SK-N-SH (cell line): ENCODE measurements at regions not wholly inside any gene's neighbourhood (a gene's known extent, or its start where the extent isn't known, plus 50 kb on each side); places are given as distances from the start of the nearest gene placed in this dataset.

Source experiments
- CTCF ChIA-PET: fragments of 300-600, 350-600 bp; formaldehyde crosslinking; extraction: SDS; loops from one replicate; lab custom pipeline; 2021; lab: Yijun Ruan, JAX
- POLR2A ChIA-PET: fragments of 350-600 bp; sonication (Branson Sonifier 250); formaldehyde crosslinking; extraction: SDS; loops from one replicate; lab custom pipeline; 2020; ENCODE audit warnings: antibody characterized with exemption, inconsistent platforms; lab: Yijun Ruan, JAX
- DNase-seq: peaks from one replicate; pipeline ENCODE4 v3.0.0; 2012
- H2AFZ ChIP-seq: fragments of 200-600 bp; sonication (generic); 2 replicates; pipeline ENCODE4 v1.8.1; 2016; ENCODE audit warnings: antibody characterized with exemption, mild to moderate bottlenecking, low read depth
- H3F3A ChIP-seq: fragments of 200-600 bp; sonication (generic); replicated peaks from 2 replicates; pipeline ENCODE3; 2016; ENCODE audit warnings: antibody characterized with exemption, mild to moderate bottlenecking; ENCODE audit not compliant: insufficient read depth
- H3K27ac ChIP-seq, 2 experiments: fragments of 200-500 bp in 1 of 2; fragments of 200-600 bp in 1 of 2; sonication (Bioruptor generic) in 1 of 2; sonication (generic), shearing (Covaris generic) in 1 of 2; 2 replicates each; pipeline versions ENCODE4 v1.5.1 to v1.6.1; 2014 to 2016; ENCODE audit warnings: low read depth in 2 of 2, inconsistent platforms in 1 of 2, low read length in 1 of 2, mild to moderate bottlenecking in 1 of 2, mixed read lengths in 1 of 2
- H3K27me3 ChIP-seq: fragments of 200-600 bp; sonication (generic), shearing (Covaris generic); 2 replicates; pipeline ENCODE4 v1.6.1; 2016; ENCODE audit warnings: mixed run types; ENCODE audit not compliant: insufficient read depth
- H3K36me3 ChIP-seq, 2 experiments: fragments of 200-500 bp in 1 of 2; fragments of 200-600 bp in 1 of 2; sonication (Bioruptor generic) in 1 of 2; sonication (generic) in 1 of 2; replicated peaks in 1 of 2; 2 replicates each; pipeline versions ENCODE3 to v1.5.1; 2014 to 2016; ENCODE audit warnings: low read length in 1 of 2, mild to moderate bottlenecking in 1 of 2; ENCODE audit not compliant: insufficient read depth in 2 of 2, control insufficient read depth in 1 of 2
- H3K4me1 ChIP-seq, 2 experiments: fragments of 200-500 bp in 1 of 2; fragments of 200-600 bp in 1 of 2; sonication (Bioruptor generic) in 1 of 2; sonication (generic), shearing (Covaris generic) in 1 of 2; 2 replicates each; pipeline versions ENCODE4 v1.5.1 to v1.6.1; 2014 to 2016; ENCODE audit warnings: low read depth in 1 of 2, low read length in 1 of 2, mixed run types in 1 of 2; ENCODE audit not compliant: insufficient read depth in 2 of 2, control insufficient read depth in 1 of 2
- H3K4me2 ChIP-seq: fragments of 200-600 bp; sonication (generic), shearing (Covaris generic); 2 replicates; pipeline ENCODE4 v1.6.1; 2017; ENCODE audit warnings: mixed run types
- H3K4me3 ChIP-seq, 2 experiments: fragments of 200-500 bp in 1 of 2; fragments of 200-600 bp in 1 of 2; sonication (Bioruptor generic) in 1 of 2; sonication (generic), shearing (Covaris generic) in 1 of 2; 2 replicates each; pipeline versions ENCODE4 v1.5.1 to v1.8.1; 2014 to 2016; ENCODE audit warnings: low read depth in 2 of 2, inconsistent platforms in 1 of 2, low read length in 1 of 2, mild to moderate bottlenecking in 1 of 2, mixed read lengths in 1 of 2, moderate library complexity in 1 of 2
- H3K79me2 ChIP-seq: fragments of 200-600 bp; sonication (generic); 2 replicates; pipeline ENCODE4 v1.8.1; 2017; ENCODE audit warnings: mild to moderate bottlenecking; ENCODE audit not compliant: insufficient read depth
- H3K9ac ChIP-seq: fragments of 200-600 bp; sonication (generic); 2 replicates; pipeline ENCODE4 v1.6.1; 2017; ENCODE audit warnings: mixed run types
- H3K9me2 ChIP-seq: fragments of 200-600 bp; sonication (generic); 2 replicates; pipeline ENCODE4 v1.6.1; 2017; ENCODE audit warnings: mixed run types
- H3K9me3 ChIP-seq: fragments of 200-600 bp; sonication (generic); 2 replicates; pipeline ENCODE4 v1.6.1; 2017; ENCODE audit warnings: mixed run types, mild to moderate bottlenecking, moderate library complexity
- H4K20me1 ChIP-seq: fragments of 200-600 bp; sonication (generic); 2 replicates; pipeline ENCODE4 v1.6.1; 2017; ENCODE audit warnings: mild to moderate bottlenecking, mixed run types; ENCODE audit not compliant: insufficient read depth
- CHD2 ChIP-seq: fragments of 150-350 bp; IDR thresholded peaks from 2 replicates; pipeline ENCODE4 v1.6.1; 2018; ENCODE audit warnings: low read length; ENCODE audit not compliant: partially characterized antibody
- IRF3 ChIP-seq: fragments of 150-350 bp; IDR thresholded peaks from 2 replicates; pipeline ENCODE4 v1.6.1; 2016; ENCODE audit warnings: mild to moderate bottlenecking, low read depth, low read length
- POLR2AphosphoS5 ChIP-seq: IDR thresholded peaks from 2 replicates; pipeline ENCODE4 v1.6.1; 2012; ENCODE audit warnings: low read depth, low read length
- REST ChIP-seq: IDR thresholded peaks from 2 replicates; pipeline ENCODE4 v1.6.1; 2012; ENCODE audit warnings: mild to moderate bottlenecking, low read depth, low read length, moderate library complexity
- SIN3A ChIP-seq: IDR thresholded peaks from 2 replicates; pipeline ENCODE4 v1.6.1; 2012; ENCODE audit warnings: low read depth, mild to moderate bottlenecking, low read length, moderate library complexity, borderline replicate concordance
- SMC3 ChIP-seq: IDR thresholded peaks from 2 replicates; pipeline ENCODE4 v1.6.1; 2012; ENCODE audit warnings: low read depth, low read length, improper control_type of control experiment
- TCF12 ChIP-seq: IDR thresholded peaks from 2 replicates; pipeline ENCODE4 v1.4.0; 2012
- YY1 ChIP-seq: IDR thresholded peaks from 2 replicates; pipeline ENCODE4 v1.4.0; 2012; ENCODE audit warnings: low read depth, mild to moderate bottlenecking
- WGBS: methylation state at CpG from one replicate; pipeline ENCODE4 v1.1.6; 2017; ENCODE audit warnings: low lambda C conversion rate; 5-methylcytosine and 5-hydroxymethylcytosine counted together
- TF ChIP-seq, protein P1 (sequence below): IDR thresholded peaks from 2 replicates; pipeline ENCODE4; 2012

GRCh38 chr4:83964996-83965541, 429.2 kb downstream of the GPAT3 start:
- no peaks in the 10 kb centered on the region for H3K79me2 ChIP-seq
- CTCF ChIA-PET = no interaction called here
- TF ChIP-seq REST = no peak

GRCh38 chr4:83962492-83962891, 426.6 kb downstream of the GPAT3 start:
- Histone ChIP-seq H3F3A (no peaks in the 10 kb centered on the region), H2AFZ (no peak overlapping the region)
- TF ChIP-seq, protein P1, sequence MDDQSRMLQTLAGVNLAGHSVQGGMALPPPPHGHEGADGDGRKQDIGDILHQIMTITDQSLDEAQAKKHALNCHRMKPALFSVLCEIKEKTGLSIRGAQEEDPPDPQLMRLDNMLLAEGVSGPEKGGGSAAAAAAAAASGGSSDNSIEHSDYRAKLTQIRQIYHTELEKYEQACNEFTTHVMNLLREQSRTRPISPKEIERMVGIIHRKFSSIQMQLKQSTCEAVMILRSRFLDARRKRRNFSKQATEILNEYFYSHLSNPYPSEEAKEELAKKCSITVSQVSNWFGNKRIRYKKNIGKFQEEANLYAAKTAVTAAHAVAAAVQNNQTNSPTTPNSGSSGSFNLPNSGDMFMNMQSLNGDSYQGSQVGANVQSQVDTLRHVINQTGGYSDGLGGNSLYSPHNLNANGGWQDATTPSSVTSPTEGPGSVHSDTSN = no peak
- TF ChIP-seq SMC3 (no peak), YY1 (no peak), POLR2AphosphoS5 (no peak), TCF12 (no peak), SIN3A (no peak), CHD2 (no peak), IRF3 (no peak)
- TF ChIP-seq, all 33 proteins: peak for 0
- 38% methylated on average over 4 of the region's 4 CpGs for WGBS
- Histone ChIP-seq H3K79me2 (no peaks in the 10 kb centered on the region), H3K4me2 (no peak overlapping the region), H3K4me3 (no peak overlapping the region), H4K20me1 (no peaks in the 10 kb centered on the region), H3K4me1 (no peaks in the 10 kb centered on the region), H3K9me2 (no peaks in the 10 kb centered on the region), H3K9me3 (no peaks in the 10 kb centered on the region), H3K27ac (no peak overlapping the region), H3K27me3 (peaks cover 8% of the 10 kb centered on the region; the same call in 1 of the 2 replicates), H3K9ac (no peak overlapping the region), H3K36me3 (no peaks in the 10 kb centered on the region)
- DNase-seq = no peak
- ChIA-PET CTCF (no interaction called here), POLR2A (no interaction called here)

More at GRCh38 chr4:83964996-83965541, 429.2 kb downstream of the GPAT3 start:
- no peak for DNase-seq
- Histone ChIP-seq H3K36me3 (no peaks in the 10 kb centered on the region), H3K4me2 (no peak overlapping the region), H3K4me3 (no peak overlapping the region), H3K9me3 (no peaks in the 10 kb centered on the region), H3K9me2 (no peaks in the 10 kb centered on the region), H3K9ac (no peak overlapping the region), H3K4me1 (no peaks in the 10 kb centered on the region), H3K27ac (no peak overlapping the region), H4K20me1 (no peaks in the 10 kb centered on the region), H3F3A (no peaks in the 10 kb centered on the region), H2AFZ (no peak overlapping the region), H3K27me3 (peaks cover 7% of the 10 kb centered on the region; the same call in 1 of the 2 replicates)
- WGBS = 3% methylated on average over 3 of the region's 3 CpGs
- POLR2A ChIA-PET = no interaction called here
